ENCODE measurements at regions not wholly inside any gene's neighbourhood (a gene's known extent, or its start where the extent isn't known, plus 50 kb on each side); places are given as distances from the start of the nearest gene placed in this dataset.

DNA sequence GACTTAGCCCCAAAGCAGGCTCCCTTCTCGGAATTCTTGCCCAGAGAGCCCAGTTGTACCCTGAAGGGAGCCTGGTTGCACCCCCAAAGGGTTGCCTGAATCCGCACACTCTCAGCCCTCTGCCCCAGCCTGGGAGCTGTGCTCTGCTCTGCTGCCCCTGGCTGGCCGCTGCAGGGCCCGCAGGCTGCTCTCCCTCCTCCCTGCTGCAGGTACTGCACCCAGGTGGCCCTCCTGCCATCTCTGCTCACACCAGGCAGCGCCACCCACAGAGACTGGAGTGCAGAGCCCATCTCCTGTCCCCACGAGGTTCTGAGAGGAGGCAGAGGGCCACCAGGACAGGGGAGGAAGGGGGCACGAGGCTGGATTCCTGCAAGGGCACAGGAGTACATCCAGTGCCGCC lies 134.2 kb upstream of the NSMCE3 start:
- Histone ChIP-seq H3K36me3 (no peaks in the 10 kb centered on the region), H3K27me3 (no peaks in the 10 kb centered on the region), H3K4me3 (no peak overlapping the region), H3K9me3 (no peaks in the 10 kb centered on the region)
- no peak for DNase-seq

DNA sequence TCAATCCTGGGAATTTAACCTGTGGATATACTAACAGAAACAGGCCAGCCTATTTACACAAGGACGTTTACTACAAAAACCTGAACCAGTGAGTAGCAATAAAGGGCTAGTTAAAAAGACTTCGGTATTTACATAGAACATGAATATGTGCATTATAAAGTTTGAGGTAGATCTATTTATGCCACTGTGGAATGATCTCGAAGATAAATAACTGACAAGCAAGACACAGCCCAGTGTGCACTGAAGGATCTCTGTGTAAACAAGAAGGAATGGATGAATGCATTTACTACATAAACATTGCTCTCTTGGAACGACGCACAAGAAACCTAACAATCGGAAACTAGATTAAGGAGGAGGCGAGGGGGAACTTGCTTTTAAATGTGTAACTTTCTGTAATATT lies 132.0 kb upstream of the NSMCE3 start:
- no peak for DNase-seq
- H3K36me3 ChIP-seq, result no peaks in the 10 kb centered on the region
- H3K27me3 ChIP-seq, result no peaks in the 10 kb centered on the region
- H3K9me3 ChIP-seq, result no peaks in the 10 kb centered on the region
- H3K4me3 ChIP-seq, result no peak overlapping the region

DNA sequence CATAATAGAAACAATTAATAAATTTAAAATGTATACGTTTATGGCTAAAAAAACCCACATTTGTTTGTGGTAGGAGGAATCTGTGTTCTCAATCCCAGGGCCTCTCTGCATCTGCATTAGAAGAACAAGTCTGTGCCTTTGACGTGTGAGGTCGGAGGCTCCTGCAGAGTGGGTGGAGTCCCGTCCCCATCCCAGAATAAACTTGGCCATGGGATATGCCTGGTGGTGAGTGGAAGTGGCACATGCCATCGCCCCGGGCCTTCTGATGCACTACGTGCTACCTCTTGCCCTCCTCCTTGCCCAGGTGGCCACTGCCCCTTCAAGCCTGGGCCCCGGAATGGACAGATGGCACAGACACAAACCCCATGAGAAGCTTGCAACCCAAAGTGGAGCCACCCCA lies 131.1 kb upstream of the NSMCE3 start:
- DNase-seq, result no peak
- Histone ChIP-seq H3K36me3 (no peaks in the 10 kb centered on the region), H3K4me3 (no peak overlapping the region), H3K27me3 (no peaks in the 10 kb centered on the region), H3K9me3 (no peaks in the 10 kb centered on the region)

DNA sequence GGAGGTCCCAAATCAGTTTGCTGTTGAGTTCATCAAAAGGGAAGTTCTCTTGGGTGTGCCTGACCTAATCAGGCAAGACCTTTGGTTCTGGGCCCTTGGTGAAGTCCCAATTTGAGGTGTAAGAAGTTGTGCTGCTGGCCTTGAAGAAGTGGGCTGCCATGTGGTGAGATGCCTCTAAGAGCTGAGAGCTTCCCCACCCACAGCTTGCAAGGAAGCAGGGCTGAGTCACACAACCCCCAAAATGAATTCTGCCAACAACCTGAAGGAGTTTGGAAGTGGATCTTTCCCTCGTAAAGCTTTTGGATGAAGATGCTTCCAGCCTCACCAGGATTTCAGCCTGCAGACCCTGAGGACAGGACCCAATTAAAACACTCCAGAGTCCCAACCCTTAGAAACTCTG lies 129.3 kb upstream of the NSMCE3 start:
- H3K36me3 ChIP-seq, result no peaks in the 10 kb centered on the region
- DNase-seq, result no peak
- no peaks in the 10 kb centered on the region for H3K9me3 ChIP-seq
- no peaks in the 10 kb centered on the region for H3K27me3 ChIP-seq
- H3K4me3 ChIP-seq, result no peak overlapping the region

DNA sequence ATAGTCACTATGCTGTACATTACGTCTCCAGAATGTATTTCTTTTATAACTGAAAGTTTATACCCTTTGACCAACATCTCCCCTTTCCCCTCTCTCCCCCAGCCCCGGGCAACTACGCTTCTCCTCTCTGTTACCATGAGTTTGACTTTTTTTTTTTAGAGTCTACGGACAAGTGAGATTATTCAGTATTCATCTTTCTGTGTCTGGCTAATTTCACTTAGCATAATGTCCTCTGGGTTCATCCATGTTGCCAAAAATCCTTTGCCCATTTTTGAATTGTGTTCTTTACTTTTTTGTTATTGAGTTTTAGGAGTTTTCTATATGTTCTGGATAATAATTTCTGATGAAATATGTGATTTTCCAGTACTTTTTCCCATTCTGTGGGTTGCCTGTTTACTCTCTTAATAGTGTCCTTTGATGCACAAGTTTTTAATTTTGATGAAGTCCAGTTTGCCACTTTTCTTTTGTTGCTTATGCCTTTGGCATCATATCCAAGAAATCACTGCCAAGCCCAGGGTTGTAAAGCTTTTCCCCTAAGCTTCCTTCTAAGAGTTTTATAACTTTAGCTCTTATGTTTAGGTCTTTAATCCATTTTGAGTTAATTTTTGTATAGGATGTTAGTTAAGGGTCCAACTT lies 126.7 kb upstream of the NSMCE3 start:
- H3K4me3 ChIP-seq, result no peak overlapping the region
- H3K36me3 ChIP-seq, result no peaks in the 10 kb centered on the region
- no peaks in the 10 kb centered on the region for H3K27me3 ChIP-seq
- no peak for DNase-seq
- H3K9me3 ChIP-seq, result no peaks in the 10 kb centered on the region

DNA sequence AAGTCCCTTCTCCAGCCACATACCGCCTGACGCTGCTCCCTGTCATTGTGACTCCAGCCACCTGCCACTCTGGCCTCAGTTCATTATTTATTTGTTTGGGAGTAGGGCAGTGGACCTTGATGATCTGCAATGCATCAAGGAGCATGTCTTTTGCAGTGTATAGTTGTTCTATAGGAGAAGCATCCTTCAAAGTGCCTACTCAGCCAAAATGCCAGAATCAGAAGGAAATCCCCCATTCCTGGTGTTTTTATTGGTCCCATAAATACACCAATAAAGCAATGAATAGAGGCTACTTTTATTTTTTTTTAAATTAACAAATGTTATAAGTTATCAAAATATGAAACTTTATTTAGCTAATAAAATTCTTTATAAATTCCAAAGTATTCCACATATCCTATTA lies 123.8 kb upstream of the NSMCE3 start:
- no peak for DNase-seq
- Histone ChIP-seq H3K4me3 (no peak overlapping the region), H3K27me3 (no peaks in the 10 kb centered on the region), H3K36me3 (no peaks in the 10 kb centered on the region), H3K9me3 (no peaks in the 10 kb centered on the region)

DNA sequence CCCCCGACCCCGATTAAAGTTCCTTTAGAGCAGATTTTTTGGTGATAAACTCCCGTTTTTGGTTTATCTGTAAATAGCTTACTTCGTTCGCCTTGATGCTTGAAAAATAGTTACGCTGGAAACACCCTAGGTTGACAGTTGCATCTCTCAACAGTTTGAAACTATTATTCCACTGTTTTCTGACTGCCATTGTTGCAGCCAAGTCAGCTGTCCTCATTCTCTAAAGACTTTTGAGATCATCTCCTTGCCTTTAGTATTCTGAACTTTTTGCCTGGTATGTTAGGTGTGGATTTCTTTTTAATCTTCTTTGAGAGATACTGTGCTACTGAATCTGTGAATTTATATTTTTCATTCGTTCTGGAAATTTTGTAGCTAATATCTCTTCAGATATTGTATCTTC lies 122.7 kb upstream of the NSMCE3 start:
- H3K4me3 ChIP-seq, result no peak overlapping the region
- no peaks in the 10 kb centered on the region for H3K27me3 ChIP-seq
- H3K36me3 ChIP-seq, result no peaks in the 10 kb centered on the region
- no peaks in the 10 kb centered on the region for H3K9me3 ChIP-seq
- no peak for DNase-seq

DNA sequence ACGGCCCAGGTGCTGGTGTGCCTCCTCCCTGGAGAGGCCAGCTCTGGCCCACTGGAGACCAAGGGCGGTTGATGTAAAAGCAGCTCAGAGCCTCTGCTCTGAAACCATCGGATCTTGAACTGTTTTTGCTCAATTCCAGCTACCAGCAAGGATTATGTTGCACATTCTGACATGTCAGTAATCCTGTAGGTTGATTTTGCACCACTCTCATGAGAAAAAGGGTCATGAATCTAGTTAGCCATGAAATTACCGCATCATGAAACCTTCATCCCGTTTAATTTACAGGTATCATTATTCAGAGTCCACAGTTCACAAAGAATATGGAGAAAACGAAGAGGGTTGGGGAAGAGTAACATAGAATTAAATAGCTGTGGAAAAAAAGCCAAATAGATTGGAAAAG lies 120.4 kb upstream of the NSMCE3 start:
- Histone ChIP-seq H3K9me3 (no peaks in the 10 kb centered on the region), H3K36me3 (no peaks in the 10 kb centered on the region), H3K27me3 (no peaks in the 10 kb centered on the region), H3K4me3 (no peak overlapping the region)
- no peak for DNase-seq

DNA sequence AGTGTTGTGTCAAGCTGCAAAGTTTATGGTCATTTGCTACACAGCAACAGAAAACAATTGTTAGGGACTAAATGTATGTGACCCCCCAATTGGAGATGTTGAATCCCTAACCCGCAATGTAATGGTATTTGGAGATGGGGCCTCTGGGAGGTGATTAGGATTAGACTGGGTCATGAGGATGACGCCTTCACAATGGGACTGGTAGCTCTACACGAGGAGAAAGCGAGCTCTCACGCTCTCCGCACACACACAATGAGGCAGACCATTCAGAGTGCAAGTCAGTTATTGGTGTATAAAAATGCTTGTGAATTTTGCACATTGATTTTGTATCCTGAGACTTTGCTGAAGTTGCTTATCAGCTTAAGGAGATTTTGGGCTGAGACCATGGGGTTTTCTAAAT lies 116.9 kb upstream of the NSMCE3 start:
- Histone ChIP-seq H3K27me3 (no peaks in the 10 kb centered on the region), H3K9me3 (no peaks in the 10 kb centered on the region), H3K4me3 (no peak overlapping the region), H3K36me3 (no peaks in the 10 kb centered on the region)
- DNase-seq, result no peak

DNA sequence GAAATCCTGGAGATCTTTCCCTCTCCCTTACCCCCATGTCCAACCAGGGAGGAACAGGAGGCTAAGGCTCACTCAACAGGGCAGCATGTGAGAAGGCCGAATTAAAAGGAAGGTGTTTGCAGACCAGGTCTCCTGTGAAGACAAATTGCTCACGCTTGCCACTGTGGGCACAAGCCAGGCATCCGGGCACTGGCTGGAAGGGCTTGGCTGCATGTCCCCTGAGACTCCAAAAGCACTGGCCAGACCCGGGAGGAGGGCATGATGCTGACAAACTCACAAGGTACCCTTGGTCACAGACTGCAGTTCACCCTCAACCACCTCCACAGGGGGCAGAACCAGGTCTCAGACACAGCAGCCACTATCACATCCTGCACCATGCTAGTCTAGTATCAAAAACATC lies 113.7 kb upstream of the NSMCE3 start:
- no peaks in the 10 kb centered on the region for H3K9me3 ChIP-seq
- H3K4me3 ChIP-seq, result no peak overlapping the region
- H3K36me3 ChIP-seq, result no peaks in the 10 kb centered on the region
- H3K27me3 ChIP-seq, result no peaks in the 10 kb centered on the region
- no peak for DNase-seq

DNA sequence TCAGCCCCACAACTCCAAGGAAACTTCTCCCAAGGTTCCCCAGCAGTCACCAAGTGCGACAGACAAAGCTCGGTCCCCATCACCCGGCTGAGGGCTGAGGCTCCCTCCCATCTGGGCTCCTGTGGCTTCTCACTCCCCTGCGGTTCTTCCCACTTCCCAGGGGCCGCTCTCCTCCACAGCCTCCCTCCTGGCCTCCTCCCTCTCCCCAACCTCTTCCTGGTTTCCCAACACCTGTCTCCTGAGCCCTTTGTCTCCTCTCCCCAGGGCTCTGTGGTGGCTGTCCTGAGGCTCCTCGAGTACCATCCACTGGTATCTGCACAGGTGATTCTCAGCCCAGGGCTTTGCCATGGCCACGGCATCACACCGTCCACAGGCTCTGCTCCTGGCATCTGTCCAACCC lies 113.2 kb upstream of the NSMCE3 start:
- no peaks in the 10 kb centered on the region for H3K9me3 ChIP-seq
- no peak for DNase-seq
- no peaks in the 10 kb centered on the region for H3K36me3 ChIP-seq
- H3K4me3 ChIP-seq, result no peak overlapping the region
- no peaks in the 10 kb centered on the region for H3K27me3 ChIP-seq

DNA sequence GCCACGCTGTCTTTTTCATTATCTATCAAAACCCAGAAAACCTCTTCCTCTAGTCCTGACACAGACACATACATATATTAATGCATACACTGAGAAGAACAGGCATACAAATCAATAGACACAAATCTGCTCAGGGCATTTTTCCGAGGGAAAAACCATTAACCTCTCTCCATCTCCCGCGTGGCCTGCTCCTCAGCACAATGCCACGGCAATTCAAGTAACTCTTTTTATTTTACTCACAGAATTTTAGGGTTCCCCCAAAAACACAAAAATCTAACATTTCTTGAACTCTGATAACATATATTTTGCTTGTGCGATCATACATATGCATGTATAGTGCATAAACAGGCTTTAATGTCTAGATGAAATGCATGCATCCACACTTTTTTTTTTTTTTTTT lies 110.8 kb upstream of the NSMCE3 start:
- Histone ChIP-seq H3K9me3 (no peaks in the 10 kb centered on the region), H3K36me3 (no peaks in the 10 kb centered on the region), H3K4me3 (no peak overlapping the region), H3K27me3 (no peaks in the 10 kb centered on the region)
- no peak for DNase-seq

DNA sequence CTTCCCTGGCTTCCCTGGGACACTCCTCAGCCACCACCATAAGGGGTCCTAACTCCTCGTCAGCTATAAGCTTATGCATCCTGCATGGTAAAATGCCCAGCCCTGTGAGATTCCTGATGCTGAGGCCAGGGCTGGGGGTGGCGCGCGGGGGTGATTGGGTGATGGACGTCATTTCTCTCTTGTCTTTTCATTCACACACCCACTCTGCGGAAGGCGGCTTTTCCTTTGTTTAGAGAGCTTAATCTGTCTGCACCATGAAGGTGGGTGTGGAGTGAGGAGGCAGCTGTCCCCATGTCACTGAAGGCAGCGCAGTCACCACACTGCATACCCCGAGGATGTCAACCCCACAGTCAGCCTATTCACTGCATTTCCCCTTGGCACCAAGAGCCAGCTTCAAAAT lies 110.0 kb upstream of the NSMCE3 start:
- Histone ChIP-seq H3K4me3 (no peak overlapping the region), H3K27me3 (no peaks in the 10 kb centered on the region), H3K36me3 (no peaks in the 10 kb centered on the region), H3K9me3 (no peaks in the 10 kb centered on the region)
- no peak for DNase-seq

DNA sequence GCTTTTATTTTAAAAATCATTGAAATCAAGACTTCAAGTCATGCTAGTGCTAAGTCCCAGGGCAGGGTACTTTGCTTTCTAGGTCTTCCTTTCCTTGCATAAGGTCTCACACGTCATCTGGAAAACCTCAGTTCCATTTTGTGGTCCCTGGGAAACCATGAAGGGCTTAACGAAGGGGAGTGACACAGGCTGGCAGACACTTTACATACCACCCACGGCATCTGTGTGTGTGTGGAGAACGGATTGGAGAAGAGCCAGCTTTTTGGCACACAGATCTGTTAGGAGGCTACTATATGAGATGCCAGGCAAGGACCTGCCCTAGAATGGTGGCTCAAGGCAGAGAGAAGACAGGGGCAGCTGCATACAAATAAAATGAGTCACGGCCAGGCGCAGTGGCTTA lies 107.5 kb upstream of the NSMCE3 start:
- no peaks in the 10 kb centered on the region for H3K27me3 ChIP-seq
- H3K9me3 ChIP-seq, result no peaks in the 10 kb centered on the region
- DNase-seq, result no peak
- H3K4me3 ChIP-seq, result no peak overlapping the region
- H3K36me3 ChIP-seq, result no peaks in the 10 kb centered on the region

DNA sequence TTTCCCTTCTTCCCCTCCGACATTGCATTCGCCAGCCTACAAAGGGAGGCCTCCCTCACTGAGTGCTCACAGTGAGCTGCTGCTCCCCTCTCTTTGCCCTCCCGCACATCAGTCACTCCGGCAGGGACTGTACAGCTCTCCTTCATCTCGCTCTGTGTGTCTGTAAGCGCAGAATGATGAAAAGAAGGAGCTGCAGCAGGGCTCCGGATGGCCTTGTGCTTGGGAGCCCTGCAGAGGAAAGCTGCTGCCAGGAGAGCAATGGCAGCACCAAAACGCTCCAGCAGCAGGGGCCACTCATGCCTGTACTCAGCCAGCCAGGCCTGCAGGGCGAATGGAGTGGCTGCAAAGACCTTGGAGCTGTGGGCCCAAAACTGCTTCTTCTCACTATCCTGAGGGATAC lies 107.0 kb upstream of the NSMCE3 start:
- DNase-seq, result no peak
- no peaks in the 10 kb centered on the region for H3K9me3 ChIP-seq
- H3K36me3 ChIP-seq, result no peaks in the 10 kb centered on the region
- no peaks in the 10 kb centered on the region for H3K27me3 ChIP-seq
- H3K4me3 ChIP-seq, result no peak overlapping the region

DNA sequence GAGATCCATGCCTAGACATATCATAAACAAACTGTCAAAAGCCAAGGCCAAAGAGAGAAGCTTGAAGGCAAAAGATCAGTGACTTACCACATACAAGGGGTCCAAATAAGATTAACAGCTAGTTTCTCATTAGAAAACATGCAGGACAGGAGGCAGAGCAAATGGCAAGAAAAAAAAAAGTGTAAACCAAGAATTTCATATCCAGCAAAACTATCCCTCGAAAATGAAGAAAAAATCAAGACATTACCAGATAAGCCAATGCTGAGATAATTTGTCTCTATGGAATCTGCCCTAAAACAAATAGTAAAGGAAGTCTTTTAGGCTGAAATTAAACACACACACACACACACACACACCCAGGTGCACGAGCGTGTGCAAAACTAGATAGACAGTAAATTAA lies 99.6 kb upstream of the NSMCE3 start:
- DNase-seq, result no peak

DNA sequence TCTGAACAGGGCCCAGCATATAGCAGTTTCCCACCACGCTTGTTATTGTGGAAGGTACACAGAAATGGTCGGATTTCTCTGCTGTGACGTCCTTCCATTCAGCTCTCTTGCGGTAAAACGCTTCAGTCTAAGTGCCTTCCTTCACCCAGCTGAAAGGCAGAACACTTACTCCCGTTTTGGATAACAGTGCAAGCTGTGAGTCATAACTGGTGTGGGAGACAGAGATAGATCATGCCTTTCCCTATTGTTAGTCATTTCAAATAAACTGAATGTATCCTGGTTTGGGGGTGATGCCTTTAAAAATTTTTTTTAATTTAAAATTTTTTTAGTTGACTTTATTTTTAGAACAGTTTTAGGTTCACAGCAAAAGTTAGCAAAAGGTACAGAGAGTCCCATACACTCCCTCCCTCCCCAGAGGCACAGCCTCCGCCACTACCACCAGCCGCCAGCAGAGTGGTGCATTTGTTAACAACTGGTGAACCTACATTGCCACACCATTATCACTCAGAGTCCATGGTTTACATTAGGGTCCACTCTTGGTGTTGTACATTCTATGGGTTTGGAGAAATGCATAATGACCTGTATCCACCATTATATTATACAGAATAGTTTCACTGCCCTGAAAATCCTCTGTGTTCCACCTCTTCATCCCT lies 94.9 kb upstream of the NSMCE3 start:
- peaks cover 3% of the 10 kb centered on the region; the same call in 1 of the 2 replicates for H3K9me3 ChIP-seq
- no peaks in the 10 kb centered on the region for H3K36me3 ChIP-seq
- DNase-seq, result peak; percentile 40

More for the DNA sequence above, 99.6 kb upstream of the NSMCE3 start:
- Histone ChIP-seq H3K4me3 (no peak overlapping the region), H3K9me3 (peaks cover 3% of the 10 kb centered on the region), H3K27me3 (no peaks in the 10 kb centered on the region), H3K36me3 (no peaks in the 10 kb centered on the region)

DNA sequence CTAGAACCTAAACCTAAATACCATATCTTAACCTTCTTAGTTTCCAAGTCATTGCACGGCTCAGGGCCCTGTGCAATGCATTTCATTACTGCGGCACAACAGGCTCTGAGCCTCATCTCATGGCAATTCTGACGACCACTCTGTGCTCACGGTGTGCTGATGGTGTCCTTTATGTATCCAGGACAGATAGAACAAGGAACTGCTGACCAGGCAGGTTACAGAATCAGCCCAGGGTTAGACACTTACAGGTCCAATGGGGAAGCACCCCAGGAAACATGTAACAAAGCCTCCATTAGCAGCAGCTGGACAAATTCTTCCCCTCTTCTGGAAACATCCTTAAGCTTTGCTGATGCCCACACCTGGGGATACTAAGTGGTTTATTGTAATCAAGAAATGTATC lies 91.9 kb upstream of the NSMCE3 start:
- H3K4me3 ChIP-seq, result no peak overlapping the region
- no peaks in the 10 kb centered on the region for H3K9me3 ChIP-seq
- no peaks in the 10 kb centered on the region for H3K27me3 ChIP-seq
- no peak for DNase-seq
- no peaks in the 10 kb centered on the region for H3K36me3 ChIP-seq

More for the DNA sequence above, 94.9 kb upstream of the NSMCE3 start:
- H3K27me3 ChIP-seq, result no peaks in the 10 kb centered on the region
- no peak overlapping the region for H3K4me3 ChIP-seq
